ENCODE measurements at regions not wholly inside any gene's neighbourhood (a gene's known extent, or its start where the extent isn't known, plus 50 kb on each side); places are given as distances from the start of the nearest gene placed in this dataset.
A peak's percentile ranks its signal among the peaks of the same experiment; 100 is the strongest.

DNA sequence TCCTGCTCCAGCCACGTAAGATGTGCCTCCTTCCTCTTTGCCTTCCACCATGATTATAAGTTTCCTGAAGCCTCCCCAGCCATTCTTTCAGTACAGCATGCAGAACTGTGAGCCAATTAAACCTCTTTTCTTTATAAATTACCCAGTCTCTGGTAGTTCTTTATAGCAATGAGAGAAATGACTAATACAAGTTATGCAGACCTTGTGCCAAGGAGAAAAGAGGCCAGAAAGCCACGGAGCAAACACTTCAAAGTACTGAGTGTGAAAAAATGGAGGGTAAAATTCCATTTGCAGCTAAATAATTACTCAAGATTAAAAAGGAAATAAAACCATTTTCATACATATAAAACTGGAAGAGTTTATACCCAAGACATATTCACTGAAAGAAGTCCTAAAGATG, 213.6 kb upstream of the LINGO1 start:
- H3K4me3 ChIP-seq (ENCODE audit: low read depth, low read length), result no peak overlapping the region
- TF ChIP-seq, protein P1, sequence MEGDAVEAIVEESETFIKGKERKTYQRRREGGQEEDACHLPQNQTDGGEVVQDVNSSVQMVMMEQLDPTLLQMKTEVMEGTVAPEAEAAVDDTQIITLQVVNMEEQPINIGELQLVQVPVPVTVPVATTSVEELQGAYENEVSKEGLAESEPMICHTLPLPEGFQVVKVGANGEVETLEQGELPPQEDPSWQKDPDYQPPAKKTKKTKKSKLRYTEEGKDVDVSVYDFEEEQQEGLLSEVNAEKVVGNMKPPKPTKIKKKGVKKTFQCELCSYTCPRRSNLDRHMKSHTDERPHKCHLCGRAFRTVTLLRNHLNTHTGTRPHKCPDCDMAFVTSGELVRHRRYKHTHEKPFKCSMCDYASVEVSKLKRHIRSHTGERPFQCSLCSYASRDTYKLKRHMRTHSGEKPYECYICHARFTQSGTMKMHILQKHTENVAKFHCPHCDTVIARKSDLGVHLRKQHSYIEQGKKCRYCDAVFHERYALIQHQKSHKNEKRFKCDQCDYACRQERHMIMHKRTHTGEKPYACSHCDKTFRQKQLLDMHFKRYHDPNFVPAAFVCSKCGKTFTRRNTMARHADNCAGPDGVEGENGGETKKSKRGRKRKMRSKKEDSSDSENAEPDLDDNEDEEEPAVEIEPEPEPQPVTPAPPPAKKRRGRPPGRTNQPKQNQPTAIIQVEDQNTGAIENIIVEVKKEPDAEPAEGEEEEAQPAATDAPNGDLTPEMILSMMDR (IDR thresholded peaks at IDR 0.05; ENCODE audit: insufficient read depth, low read length), result no peak
- peak; percentile 27 for DNase-seq (ENCODE audit: low read depth)

DNA sequence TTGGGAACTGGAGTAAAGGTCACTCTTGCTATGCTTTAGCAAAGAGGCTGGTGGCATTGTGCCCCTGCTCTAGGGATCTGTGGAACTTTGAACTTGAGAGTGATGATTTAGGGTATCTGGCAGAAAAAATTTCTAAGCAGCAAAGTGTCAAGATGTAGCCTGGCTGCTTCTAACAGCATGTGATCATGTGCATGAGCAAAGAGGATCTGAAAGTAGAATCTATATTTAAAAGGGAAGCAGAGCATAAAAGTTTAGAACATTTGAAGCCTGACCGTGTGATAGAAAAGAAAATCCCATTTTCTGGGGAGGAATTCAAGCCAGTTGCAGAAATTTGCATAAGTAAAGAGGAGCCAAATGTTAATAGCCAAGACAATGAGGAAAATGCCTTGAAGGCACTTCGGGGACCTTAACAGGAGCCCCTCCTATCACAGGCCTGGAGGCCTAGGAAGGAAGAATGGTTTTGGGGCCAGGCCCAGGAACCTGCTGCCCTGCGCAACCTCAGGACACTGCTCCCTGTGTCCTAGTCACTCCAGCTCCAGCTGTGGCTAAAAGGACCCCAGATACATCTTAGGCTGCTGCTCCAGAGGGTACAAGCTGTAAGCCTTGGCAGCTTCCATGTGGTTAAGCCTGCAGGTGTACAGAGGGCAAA, 212.2 kb upstream of the LINGO1 start:
- no peak for DNase-seq (ENCODE audit: low read depth)
- TF ChIP-seq, protein P1 (IDR thresholded peaks at IDR 0.05; ENCODE audit: insufficient read depth, low read length), result no peak
- no peak overlapping the region for H3K4me3 ChIP-seq (ENCODE audit: low read depth, low read length)

DNA sequence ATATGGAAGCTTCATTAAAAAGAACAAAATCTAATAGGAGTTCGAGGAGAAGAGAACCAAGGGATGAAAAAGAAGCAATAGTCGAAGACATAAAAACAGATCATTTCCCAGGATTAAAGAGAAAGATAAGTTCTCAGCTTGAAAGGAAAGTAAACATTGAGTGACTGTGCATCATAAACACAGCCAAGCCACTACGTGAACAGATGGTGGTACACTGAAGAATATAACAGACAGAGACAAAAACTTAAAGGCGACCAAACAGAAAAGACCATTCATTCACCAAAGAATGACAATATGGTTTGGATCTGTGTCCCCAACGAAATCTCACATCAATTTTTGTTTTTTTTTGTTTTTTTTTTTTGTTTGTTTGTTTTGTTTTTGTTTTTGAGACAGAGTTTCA, 210.8 kb upstream of the LINGO1 start:
- no peak for DNase-seq (ENCODE audit: low read depth)
- TF ChIP-seq, protein P1 (IDR thresholded peaks at IDR 0.05; ENCODE audit: insufficient read depth, low read length), result no peak
- no peak overlapping the region for H3K4me3 ChIP-seq (ENCODE audit: low read depth, low read length)

DNA sequence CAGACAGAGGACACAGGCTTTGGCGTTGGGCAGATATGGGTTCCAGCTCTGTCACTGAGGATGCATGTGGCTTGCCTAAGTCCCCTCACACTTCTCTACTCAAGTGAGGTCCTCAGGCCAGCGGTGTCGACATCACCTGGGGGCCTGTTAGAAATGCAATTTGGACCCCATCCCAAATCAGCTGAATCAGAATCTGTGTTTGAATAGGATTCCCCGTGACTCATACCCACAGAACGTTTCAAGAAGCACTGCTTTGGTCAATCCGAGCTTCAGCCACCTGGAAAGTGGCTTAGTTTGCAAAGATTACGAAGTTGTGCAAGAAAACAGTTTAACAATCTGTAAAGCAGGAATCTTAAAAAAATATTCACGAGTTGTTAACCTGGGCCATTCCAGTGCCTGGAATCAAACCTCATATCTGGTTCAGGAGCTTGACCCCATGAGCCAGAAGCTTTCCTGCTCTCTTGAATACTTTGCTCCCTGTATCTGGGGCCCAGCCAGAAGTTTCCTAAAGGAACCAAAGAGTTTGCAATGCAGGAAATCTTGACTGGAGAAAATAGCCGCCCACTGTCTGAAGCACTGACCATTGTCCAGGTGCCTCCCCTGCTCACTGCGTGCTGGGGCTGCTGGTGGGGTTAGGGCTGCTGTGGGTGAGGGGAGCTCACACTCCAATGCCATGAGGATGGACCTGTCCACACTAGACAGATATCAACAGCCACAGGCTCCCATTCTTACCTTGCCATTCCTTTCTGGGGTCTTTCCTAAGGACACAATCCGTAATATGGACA, 208.5 kb upstream of the LINGO1 start:
- no peak overlapping the region for H3K4me3 ChIP-seq (ENCODE audit: low read depth, low read length)
- TF ChIP-seq, protein P1 (IDR thresholded peaks at IDR 0.05; ENCODE audit: insufficient read depth, low read length), result no peak
- DNase-seq (ENCODE audit: low read depth), result peak; percentile 81

DNA sequence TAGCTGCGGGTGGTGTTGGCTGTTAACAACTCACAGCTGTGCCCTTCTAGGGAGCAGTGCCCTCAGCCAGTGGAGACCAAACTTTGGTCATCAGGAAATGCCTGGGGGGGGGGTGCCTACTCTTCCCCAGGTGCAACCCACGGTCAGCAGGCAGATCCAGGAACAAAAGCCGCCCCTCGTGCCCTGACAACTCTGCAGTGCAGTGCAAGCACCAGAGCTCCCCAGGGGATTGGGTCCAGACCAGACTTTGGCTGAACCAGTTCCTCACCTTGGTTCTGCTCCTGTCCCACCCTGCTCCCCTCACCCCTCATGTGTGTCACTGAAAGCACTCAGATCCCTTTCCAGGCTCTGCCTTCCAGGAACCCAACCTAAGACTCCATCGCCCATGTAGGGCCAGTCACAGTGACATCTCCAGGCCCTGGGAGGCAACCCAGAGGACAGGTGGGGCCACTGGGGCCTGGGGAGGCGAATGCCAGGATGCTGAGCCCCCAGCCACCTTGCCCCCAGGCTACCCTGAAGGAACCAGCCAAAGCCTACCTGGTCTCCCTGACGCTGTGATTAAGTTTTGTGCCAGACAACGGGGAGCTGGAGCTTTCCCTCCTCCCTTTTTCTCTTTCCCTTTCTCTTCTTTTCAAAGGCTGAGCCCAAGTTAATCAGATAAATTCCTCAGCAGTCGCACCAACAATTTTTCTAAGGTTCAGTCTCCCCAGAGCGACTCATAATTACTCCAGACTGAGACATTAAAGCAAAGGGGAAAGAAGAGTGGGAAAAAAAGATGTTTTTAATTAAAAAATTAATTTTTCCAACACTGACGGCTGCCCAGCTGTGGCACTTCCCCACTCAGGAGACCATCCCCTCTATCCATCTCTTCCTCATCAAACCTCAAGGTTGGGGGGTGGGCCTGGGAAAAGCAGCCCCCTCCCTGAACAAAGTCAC, 207.5 kb upstream of the LINGO1 start:
- no peak overlapping the region for H3K4me3 ChIP-seq (ENCODE audit: low read depth, low read length)
- DNase-seq (ENCODE audit: low read depth), result no peak
- TF ChIP-seq, protein P1 (IDR thresholded peaks at IDR 0.05; ENCODE audit: insufficient read depth, low read length), result no peak

DNA sequence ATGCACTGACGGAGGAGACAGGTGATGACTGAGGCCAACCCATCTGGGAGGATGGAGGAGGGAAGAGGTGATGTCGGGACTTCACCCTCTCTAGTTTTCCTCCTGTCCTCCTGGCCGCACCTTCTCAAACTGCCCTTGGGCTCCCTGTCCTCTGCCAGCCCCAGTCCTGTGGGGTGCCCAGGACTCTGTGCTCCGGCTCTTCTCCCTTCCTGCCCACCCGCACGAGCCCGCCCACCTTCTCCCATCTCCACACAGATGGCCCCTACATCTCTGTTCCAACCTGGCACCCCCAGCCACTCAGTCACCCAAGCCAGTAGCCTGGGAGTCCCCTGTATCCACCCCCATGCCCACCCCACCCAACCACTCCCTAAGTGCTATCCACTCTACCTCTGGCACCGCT, 206.7 kb upstream of the LINGO1 start:
- no peak for DNase-seq (ENCODE audit: low read depth)
- TF ChIP-seq, protein P1 (IDR thresholded peaks at IDR 0.05; ENCODE audit: insufficient read depth, low read length), result no peak

More for the DNA sequence above, 206.7 kb upstream of the LINGO1 start:
- no peak overlapping the region for H3K4me3 ChIP-seq (ENCODE audit: low read depth, low read length)
